Islet precursor cell (in vitro differentiated cells): ENCODE measurements at regions not wholly inside any gene's neighbourhood (a gene's known extent, or its start where the extent isn't known, plus 50 kb on each side); places are given as distances from the start of the nearest gene placed in this dataset.

Source experiments
- DNase-seq: peaks from one replicate; pipeline ENCODE4 v3.0.0-alpha.2; 2018

DNA sequence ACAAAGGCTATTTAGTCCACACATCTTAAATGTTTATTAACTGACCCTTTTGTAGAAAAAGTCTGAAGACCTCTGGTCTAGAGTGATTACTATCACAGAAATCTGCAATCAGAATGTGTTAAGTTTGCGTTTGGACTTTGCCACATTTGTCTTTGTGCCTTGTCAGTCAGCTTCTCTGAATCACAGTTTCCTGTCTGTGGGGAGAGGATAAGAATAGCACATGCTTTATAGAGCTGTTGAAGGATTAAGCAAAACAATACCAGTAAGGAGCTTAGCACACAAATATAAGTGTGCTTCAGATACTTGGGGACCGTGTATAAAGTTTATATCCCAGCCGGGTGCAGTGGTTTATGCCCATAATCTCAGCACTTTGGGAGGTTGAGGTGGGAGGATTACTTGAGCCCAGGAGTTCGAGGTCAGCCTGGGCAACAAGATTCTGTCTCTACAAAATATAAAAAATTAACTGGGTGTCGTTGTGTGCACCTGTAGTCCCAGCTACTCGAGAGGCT lies 63.0 kb upstream of the BTG1 start:
- DNase-seq: no peak

GRCh38 chr12:92206596-92206995 lies 61.0 kb upstream of the BTG1 start:
- DNase-seq: no peak

GRCh38 chr12:92206011-92206410 lies 60.4 kb upstream of the BTG1 start:
- DNase-seq: no peak

DNA sequence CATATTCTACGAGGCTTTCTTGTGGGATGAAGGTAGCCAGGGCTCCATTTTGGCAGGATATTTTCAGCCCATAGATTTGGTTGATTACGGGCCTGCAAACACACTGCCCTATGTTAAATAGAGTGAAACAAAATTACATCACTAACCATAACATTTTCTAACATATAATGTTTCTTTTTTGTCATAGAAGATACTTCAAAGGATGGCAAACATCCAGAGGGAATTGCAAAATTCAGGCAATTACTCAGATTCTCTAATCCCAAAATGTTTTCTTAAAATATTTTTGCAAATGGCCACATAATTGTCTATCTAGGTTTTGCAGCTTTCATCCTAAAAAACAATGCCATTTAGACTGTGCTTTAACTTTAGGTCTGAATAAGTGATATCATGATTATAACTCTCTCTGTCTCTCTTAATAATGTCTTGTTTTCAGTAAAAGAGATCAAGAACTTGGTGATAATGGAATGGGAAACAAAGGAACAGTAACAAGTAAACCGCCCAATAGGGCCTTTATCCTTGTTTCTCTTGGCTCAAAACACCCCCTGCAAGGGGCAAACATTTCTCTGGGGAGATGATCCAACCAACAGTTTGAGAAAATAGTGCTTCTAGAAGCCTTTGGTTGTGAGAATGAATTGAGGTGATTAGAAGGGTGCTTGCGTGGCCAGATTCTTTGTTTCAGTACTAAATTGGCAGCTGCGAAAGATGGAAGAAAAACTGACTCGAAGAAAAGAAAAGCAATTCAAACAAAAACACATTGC lies 54.4 kb upstream of the BTG1 start:
- no peak for DNase-seq

DNA sequence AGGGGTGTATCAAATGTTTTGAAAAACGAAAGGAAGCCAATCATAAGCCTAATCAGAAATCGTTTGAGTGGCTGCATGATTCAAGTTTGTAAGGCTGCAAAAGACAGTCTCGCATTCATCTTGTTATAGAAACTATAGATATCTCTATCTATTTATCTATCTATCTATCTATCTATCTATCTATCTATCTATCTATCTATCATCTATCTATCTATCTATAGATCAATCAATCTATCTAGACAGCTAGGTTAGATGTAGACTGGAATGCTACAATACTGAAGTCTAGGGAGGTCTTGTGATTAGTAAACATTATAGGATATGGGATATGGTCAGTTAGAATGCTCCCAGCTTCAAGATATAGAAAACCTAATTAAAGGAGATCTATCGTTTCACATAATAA lies 52.2 kb upstream of the BTG1 start:
- no peak for DNase-seq

DNA sequence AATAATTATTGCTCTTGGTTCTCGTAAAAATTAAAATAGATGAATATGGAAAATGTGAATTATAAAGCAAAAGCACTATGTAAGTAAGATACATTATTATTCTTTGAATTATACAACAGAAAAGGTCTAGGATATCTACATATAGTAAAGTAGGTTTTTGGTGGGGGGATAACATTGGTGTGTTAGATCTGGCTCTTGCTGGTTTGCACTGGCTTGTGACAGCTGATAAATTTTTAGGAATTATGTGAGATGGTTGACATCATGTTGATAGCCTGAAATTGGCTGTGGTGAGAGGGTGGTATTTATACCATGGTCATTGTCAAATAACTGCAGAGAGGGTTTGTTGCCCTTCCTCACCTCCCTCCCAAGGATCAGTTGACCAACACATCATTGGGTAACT lies 50.7 kb upstream of the BTG1 start:
- DNase-seq: no peak
